Stimulated activated memory B cell treated with anti-CD40 and anti-IgM and Interleukin-4, amounts not matched to agents 10 μg/mL and 1 μg/mL and 100 μg/mL, for 72 hours (primary cell): ENCODE measurements at regions not wholly inside any gene's neighbourhood (a gene's known extent, or its start where the extent isn't known, plus 50 kb on each side); places are given as distances from the start of the nearest gene placed in this dataset.

Experiments
- ATAC-seq: fragments of 150-1000 bp; cut with Tn5 transposase; 2 replicates; pipeline ENCODE4 v1.10.0; 2021
- H3K27ac Mint-ChIP-seq: one replicate; pipeline ENCODE4 v1.8.0; 2022; ENCODE audit warnings: mild to moderate bottlenecking, mixed read lengths
- H3K27me3 Mint-ChIP-seq: one replicate; pipeline ENCODE4 v1.8.0; 2022; ENCODE audit warnings: mixed read lengths
- H3K36me3 Mint-ChIP-seq: one replicate; pipeline ENCODE4 v1.8.0; 2022; ENCODE audit warnings: mixed read lengths
- H3K4me1 Mint-ChIP-seq: one replicate; pipeline ENCODE4 v1.8.0; 2022; ENCODE audit warnings: mixed read lengths
- H3K4me3 Mint-ChIP-seq: one replicate; pipeline ENCODE4 v1.8.0; 2022; ENCODE audit warnings: mild to moderate bottlenecking, moderate library complexity, mixed read lengths
- H3K9me3 Mint-ChIP-seq: one replicate; pipeline ENCODE4 v1.8.0; 2022; ENCODE audit warnings: mixed read lengths

DNA sequence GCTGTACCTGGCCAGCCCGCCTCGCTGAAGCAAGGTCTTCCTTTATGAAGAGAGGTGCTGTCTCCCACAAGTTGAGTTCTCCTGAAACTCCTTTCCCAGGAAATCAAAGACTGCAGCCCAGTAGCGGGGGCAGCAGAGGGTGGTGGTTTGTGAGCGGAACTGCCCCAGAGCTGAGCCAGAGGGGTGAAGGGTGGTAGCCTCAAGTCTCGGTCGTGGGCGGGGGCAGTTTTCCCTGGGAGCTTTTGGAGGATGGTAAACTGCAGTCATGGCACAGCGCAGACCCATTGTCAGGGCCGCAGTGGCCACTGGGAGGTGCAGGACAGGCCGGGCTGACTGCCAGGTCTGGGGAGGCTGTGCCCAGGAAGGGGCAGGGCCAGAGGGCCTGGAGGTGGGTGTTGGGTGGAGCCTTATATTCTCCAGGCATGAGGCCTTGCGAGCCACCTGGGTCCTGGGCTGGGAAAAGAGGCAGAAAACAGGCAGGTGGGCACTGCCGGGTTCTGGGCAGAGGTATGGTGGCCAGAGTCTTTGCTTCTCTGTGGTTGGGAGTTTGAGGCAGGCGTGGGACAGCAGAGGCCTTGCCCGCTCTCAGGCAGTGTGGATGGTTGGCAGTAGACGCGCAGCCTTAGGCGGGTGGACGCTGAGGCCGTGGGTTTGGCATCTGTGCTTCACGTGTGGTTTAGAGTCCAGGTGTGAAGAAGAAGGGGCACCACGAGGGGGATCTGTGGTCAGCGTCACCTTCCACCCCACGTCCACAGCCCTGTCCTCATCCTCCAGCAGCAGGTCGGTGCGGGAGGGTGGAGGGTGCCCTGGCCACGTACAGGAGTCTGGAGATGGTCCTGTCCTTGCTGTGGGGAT is 1176.4 kb downstream of the BRD1 start:
- H3K4me3 Mint-ChIP-seq = no peak overlapping the region
- H3K27ac Mint-ChIP-seq = no peak overlapping the region
- no peak for ATAC-seq
- H3K36me3 Mint-ChIP-seq = no peaks in the 10 kb centered on the region
- no peaks in the 10 kb centered on the region for H3K27me3 Mint-ChIP-seq
- peaks cover 3% of the 10 kb centered on the region for H3K9me3 Mint-ChIP-seq
- no peaks in the 10 kb centered on the region for H3K4me1 Mint-ChIP-seq

DNA sequence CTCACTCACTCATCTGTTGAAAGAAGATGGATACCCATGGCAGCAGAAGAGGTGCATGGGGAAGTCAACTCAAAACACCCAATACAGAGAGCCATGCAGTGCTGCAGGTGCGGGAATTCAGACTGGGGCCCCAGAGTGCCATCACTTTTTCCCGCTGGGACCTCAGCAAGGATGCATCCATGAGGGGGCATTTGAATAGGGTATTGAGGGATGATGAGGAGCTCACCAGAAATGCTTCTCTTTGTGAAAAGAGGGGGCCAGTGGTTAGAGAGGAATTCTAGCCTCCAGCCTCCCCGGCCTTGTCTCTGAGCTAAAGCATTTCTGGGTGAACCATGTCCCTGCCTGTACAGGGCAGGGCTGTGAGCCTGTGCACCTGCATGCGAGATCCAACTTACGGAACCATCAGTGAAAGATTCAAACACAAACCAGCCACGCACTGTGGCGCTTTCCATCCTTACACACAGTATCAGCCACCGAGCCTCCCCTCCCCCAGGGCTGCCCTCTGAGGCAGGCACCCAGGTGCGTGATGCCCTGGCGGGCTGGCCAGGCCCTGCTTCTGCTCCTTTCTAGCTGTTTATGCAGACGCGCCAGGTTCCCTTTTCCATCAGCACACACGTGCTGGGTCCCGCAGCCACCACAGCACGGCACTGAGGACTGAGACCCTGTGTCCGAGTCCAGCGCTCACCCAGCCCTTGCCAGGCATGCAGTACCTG is 1177.2 kb downstream of the BRD1 start:
- ATAC-seq = no peak
- peaks cover 2% of the 10 kb centered on the region for H3K9me3 Mint-ChIP-seq
- no peaks in the 10 kb centered on the region for H3K4me1 Mint-ChIP-seq
- H3K27ac Mint-ChIP-seq = no peak overlapping the region
- no peak overlapping the region for H3K4me3 Mint-ChIP-seq
- H3K27me3 Mint-ChIP-seq = no peaks in the 10 kb centered on the region
- no peaks in the 10 kb centered on the region for H3K36me3 Mint-ChIP-seq

- no peak for ATAC-seq
- no peaks in the 10 kb centered on the region for H3K36me3 Mint-ChIP-seq
- no peaks in the 10 kb centered on the region for H3K27me3 Mint-ChIP-seq
- no peaks in the 10 kb centered on the region for H3K4me1 Mint-ChIP-seq
- no peaks in the 10 kb centered on the region for H3K9me3 Mint-ChIP-seq
- no peak overlapping the region for H3K4me3 Mint-ChIP-seq
- no peak overlapping the region for H3K27ac Mint-ChIP-seq
Measured at GRCh38 chr22:48649466-48649865, 1178.2 kb downstream of the BRD1 start.

DNA sequence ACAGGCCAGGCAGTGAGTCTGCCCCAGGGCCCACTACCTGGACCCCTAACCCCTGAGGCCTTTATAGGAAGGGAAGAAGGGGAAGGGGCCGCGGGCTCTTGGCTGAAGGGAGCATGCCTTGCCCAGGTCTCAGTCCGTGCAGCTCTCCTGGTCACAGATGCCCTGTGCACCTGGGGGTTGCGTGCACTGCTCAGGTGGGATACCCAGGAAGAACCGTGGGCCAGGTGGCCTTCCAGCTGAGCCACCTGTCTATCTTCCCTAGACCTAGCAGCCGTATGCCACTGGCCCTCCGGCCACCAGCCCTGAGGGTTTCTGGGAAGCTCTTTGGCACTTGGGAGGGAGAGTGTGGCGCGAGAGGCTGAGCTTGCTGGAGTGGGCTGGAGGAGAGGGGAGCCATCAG is 1178.6 kb downstream of the BRD1 start:
- no peaks in the 10 kb centered on the region for H3K27me3 Mint-ChIP-seq
- H3K9me3 Mint-ChIP-seq = no peaks in the 10 kb centered on the region
- no peak for ATAC-seq

GRCh38 chr22:48647606-48648515 is 1179.8 kb downstream of the BRD1 start:
- no peaks in the 10 kb centered on the region for H3K27me3 Mint-ChIP-seq
- H3K4me1 Mint-ChIP-seq = no peaks in the 10 kb centered on the region
- ATAC-seq = no peak
- no peak overlapping the region for H3K27ac Mint-ChIP-seq
- H3K36me3 Mint-ChIP-seq = no peaks in the 10 kb centered on the region
- H3K9me3 Mint-ChIP-seq = no peaks in the 10 kb centered on the region
- no peak overlapping the region for H3K4me3 Mint-ChIP-seq

More for the DNA sequence above, 1178.6 kb downstream of the BRD1 start:
- H3K4me1 Mint-ChIP-seq = no peaks in the 10 kb centered on the region
- no peak overlapping the region for H3K27ac Mint-ChIP-seq
- no peak overlapping the region for H3K4me3 Mint-ChIP-seq
- H3K36me3 Mint-ChIP-seq = no peaks in the 10 kb centered on the region

DNA sequence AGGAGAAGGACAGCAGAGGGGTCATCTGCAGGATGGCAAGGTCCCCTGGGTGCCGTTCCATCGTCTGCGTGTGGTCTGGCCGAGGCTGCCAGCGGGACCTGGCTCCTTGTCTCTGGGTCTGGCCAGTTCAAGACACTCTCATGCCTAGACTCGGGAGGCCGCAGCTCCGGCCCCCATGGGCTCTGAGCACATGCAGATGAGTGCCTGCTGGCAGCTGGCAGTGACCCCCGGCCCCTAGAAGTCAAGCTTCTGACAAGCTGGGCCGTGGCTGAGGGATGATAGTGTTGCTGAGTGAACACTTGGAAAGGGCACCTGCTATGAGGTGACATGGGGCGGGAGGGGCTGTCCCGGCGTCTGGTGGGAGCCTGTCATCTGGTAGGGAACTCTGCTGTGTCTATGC is 1180.6 kb downstream of the BRD1 start:
- H3K4me3 Mint-ChIP-seq = no peak overlapping the region
- no peaks in the 10 kb centered on the region for H3K36me3 Mint-ChIP-seq
- H3K27me3 Mint-ChIP-seq = no peaks in the 10 kb centered on the region
- H3K4me1 Mint-ChIP-seq = no peaks in the 10 kb centered on the region
- no peak for ATAC-seq
- no peak overlapping the region for H3K27ac Mint-ChIP-seq
- no peaks in the 10 kb centered on the region for H3K9me3 Mint-ChIP-seq

- Mint-ChIP-seq H3K27me3 (no peaks in the 10 kb centered on the region), H3K4me1 (no peaks in the 10 kb centered on the region), H3K4me3 (no peak overlapping the region), H3K36me3 (no peaks in the 10 kb centered on the region), H3K9me3 (no peaks in the 10 kb centered on the region), H3K27ac (no peak overlapping the region)
- ATAC-seq = no peak
Measured at GRCh38 chr22:48646216-48646925, 1181.3 kb downstream of the BRD1 start.

GRCh38 chr22:48645766-48646165 is 1181.9 kb downstream of the BRD1 start:
- no peak overlapping the region for H3K27ac Mint-ChIP-seq
- no peaks in the 10 kb centered on the region for H3K36me3 Mint-ChIP-seq
- H3K4me3 Mint-ChIP-seq = no peak overlapping the region
- no peak for ATAC-seq
- H3K27me3 Mint-ChIP-seq = no peaks in the 10 kb centered on the region
- no peaks in the 10 kb centered on the region for H3K9me3 Mint-ChIP-seq
- H3K4me1 Mint-ChIP-seq = no peaks in the 10 kb centered on the region

GRCh38 chr22:48644997-48645396 is 1182.7 kb downstream of the BRD1 start:
- Mint-ChIP-seq H3K9me3 (no peaks in the 10 kb centered on the region), H3K36me3 (no peaks in the 10 kb centered on the region), H3K27me3 (no peaks in the 10 kb centered on the region), H3K4me3 (no peak overlapping the region), H3K27ac (no peak overlapping the region), H3K4me1 (no peaks in the 10 kb centered on the region)
- ATAC-seq = no peak

DNA sequence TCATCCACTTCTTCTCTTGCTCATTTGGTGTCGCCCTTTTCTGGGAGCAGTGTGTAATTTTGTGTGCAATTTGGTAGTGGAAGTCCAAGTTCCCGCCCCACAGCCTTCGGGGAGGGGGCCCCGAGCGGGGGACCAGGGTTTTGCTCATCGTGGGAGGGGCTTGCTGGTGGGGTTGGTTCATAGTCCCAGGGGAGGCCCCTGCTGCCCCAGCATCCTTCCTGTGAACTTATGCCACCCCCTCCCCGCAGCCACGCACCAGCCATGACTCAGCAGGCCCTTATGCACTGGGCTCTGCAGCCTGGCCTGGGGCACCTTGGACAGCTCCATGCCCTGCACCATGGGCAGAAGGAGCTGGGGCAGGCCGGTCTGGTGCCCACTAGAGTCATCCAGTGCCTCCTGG is 1183.6 kb downstream of the BRD1 start:
- Mint-ChIP-seq H3K4me3 (no peak overlapping the region), H3K4me1 (no peaks in the 10 kb centered on the region), H3K36me3 (no peaks in the 10 kb centered on the region), H3K27ac (no peak overlapping the region), H3K27me3 (no peaks in the 10 kb centered on the region), H3K9me3 (no peaks in the 10 kb centered on the region)
- ATAC-seq = no peak

DNA sequence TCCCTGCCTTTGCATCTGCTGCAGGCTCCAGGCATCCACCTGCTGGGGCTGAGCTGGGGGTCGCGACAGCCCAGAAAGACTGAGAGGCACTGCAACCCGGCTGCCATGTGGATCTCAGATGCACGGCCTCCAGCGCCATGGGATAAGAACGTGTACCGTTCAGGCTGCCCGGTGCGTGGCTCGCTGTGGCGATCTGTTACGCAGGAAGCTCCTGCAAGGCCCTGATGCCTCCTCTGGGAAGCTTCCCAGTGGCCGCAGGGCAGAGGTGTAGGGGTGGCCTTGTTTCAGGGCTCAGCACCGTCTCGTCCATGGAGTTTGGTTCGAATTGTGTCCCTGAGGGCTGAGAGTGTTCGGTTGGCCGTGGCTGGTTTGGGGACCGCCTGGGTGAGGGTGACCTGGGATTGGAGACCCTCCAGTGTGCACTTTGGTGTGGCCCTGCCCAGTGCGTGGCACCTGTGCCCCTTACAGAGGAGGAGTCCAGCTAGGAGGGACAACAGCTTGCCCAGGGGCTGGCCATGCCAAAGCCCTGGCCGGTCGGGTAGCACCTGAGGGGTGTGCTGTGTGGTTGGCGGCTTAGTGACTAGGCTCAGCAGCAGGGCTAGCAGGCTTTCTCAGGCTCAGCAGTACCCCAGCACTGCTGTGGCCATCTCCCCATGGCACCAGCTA is 1184.5 kb downstream of the BRD1 start:
- H3K36me3 Mint-ChIP-seq = no peaks in the 10 kb centered on the region
- no peaks in the 10 kb centered on the region for H3K9me3 Mint-ChIP-seq
- H3K4me3 Mint-ChIP-seq = no peak overlapping the region
- no peaks in the 10 kb centered on the region for H3K27me3 Mint-ChIP-seq
- H3K4me1 Mint-ChIP-seq = no peaks in the 10 kb centered on the region
- no peak overlapping the region for H3K27ac Mint-ChIP-seq
- ATAC-seq = no peak

- H3K27me3 Mint-ChIP-seq = no peaks in the 10 kb centered on the region
- H3K4me3 Mint-ChIP-seq = no peak overlapping the region
- H3K36me3 Mint-ChIP-seq = no peaks in the 10 kb centered on the region
Measured at GRCh38 chr22:48642550-48642949, 1185.1 kb downstream of the BRD1 start.

DNA sequence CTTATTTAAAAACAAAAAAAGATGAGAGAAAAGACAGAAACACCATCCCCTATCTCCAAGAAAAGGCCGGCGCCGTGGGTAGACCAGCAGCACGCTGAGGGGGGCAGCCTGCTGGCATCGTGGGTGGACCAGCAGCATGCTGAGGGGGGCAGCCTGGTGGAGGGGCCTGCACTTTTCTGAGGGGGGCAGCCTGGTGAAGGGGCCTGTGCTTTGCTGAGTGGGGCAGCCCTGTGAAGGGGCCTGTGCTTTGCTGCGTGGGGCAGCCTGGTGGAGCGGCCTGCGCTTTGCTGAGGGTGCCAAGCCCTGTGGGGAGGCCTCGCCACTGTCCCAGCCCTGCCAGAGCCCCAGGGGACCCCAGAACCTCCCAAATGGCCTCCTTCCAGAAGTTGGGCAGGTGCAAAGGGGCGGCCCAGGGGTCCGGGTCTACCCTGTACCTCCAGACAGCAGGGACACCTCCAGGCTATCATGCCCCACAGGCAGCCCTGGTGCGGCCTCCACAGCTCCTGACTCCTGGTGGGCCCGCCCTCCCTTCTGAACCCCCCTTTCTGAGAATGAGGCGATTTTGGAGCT is 1185.7 kb downstream of the BRD1 start:
- no peak overlapping the region for H3K4me3 Mint-ChIP-seq
- H3K27ac Mint-ChIP-seq = no peak overlapping the region
- ATAC-seq = no peak
- no peaks in the 10 kb centered on the region for H3K9me3 Mint-ChIP-seq
- H3K36me3 Mint-ChIP-seq = no peaks in the 10 kb centered on the region
- no peaks in the 10 kb centered on the region for H3K4me1 Mint-ChIP-seq
- no peaks in the 10 kb centered on the region for H3K27me3 Mint-ChIP-seq

More at GRCh38 chr22:48642550-48642949, 1185.1 kb downstream of the BRD1 start:
- Mint-ChIP-seq H3K27ac (no peak overlapping the region), H3K9me3 (no peaks in the 10 kb centered on the region), H3K4me1 (no peaks in the 10 kb centered on the region)
- ATAC-seq = no peak
